SK-N-SH (cell line): ENCODE measurements at regions not wholly inside any gene's neighbourhood (a gene's known extent, or its start where the extent isn't known, plus 50 kb on each side); places are given as distances from the start of the nearest gene placed in this dataset.
"Not testable (repeated sequence)": the region's sequence is repeated elsewhere in the genome, so short reads cannot be mapped to it uniquely, and the experiment has no call there.

Source experiments
- CTCF ChIA-PET: fragments of 300-600, 350-600 bp; formaldehyde crosslinking; extraction: SDS; loops from one replicate; lab custom pipeline; 2021; lab: Yijun Ruan, JAX
- POLR2A ChIA-PET: fragments of 350-600 bp; sonication (Branson Sonifier 250); formaldehyde crosslinking; extraction: SDS; loops from one replicate; lab custom pipeline; 2020; ENCODE audit warnings: antibody characterized with exemption, inconsistent platforms; lab: Yijun Ruan, JAX
- DNase-seq: peaks from one replicate; pipeline ENCODE4 v3.0.0; 2012
- H2AFZ ChIP-seq: fragments of 200-600 bp; sonication (generic); 2 replicates; pipeline ENCODE4 v1.8.1; 2016; ENCODE audit warnings: antibody characterized with exemption, mild to moderate bottlenecking, low read depth
- H3F3A ChIP-seq: fragments of 200-600 bp; sonication (generic); replicated peaks from 2 replicates; pipeline ENCODE3; 2016; ENCODE audit warnings: antibody characterized with exemption, mild to moderate bottlenecking; ENCODE audit not compliant: insufficient read depth
- H3K27ac ChIP-seq, 2 experiments: fragments of 200-500 bp in 1 of 2; fragments of 200-600 bp in 1 of 2; sonication (Bioruptor generic) in 1 of 2; sonication (generic), shearing (Covaris generic) in 1 of 2; 2 replicates each; pipeline versions ENCODE4 v1.5.1 to v1.6.1; 2014 to 2016; ENCODE audit warnings: low read depth in 2 of 2, inconsistent platforms in 1 of 2, low read length in 1 of 2, mild to moderate bottlenecking in 1 of 2, mixed read lengths in 1 of 2
- H3K27me3 ChIP-seq: fragments of 200-600 bp; sonication (generic), shearing (Covaris generic); 2 replicates; pipeline ENCODE4 v1.6.1; 2016; ENCODE audit warnings: mixed run types; ENCODE audit not compliant: insufficient read depth
- H3K36me3 ChIP-seq, 2 experiments: fragments of 200-500 bp in 1 of 2; fragments of 200-600 bp in 1 of 2; sonication (Bioruptor generic) in 1 of 2; sonication (generic) in 1 of 2; replicated peaks in 1 of 2; 2 replicates each; pipeline versions ENCODE3 to v1.5.1; 2014 to 2016; ENCODE audit warnings: low read length in 1 of 2, mild to moderate bottlenecking in 1 of 2; ENCODE audit not compliant: insufficient read depth in 2 of 2, control insufficient read depth in 1 of 2
- H3K4me1 ChIP-seq, 2 experiments: fragments of 200-500 bp in 1 of 2; fragments of 200-600 bp in 1 of 2; sonication (Bioruptor generic) in 1 of 2; sonication (generic), shearing (Covaris generic) in 1 of 2; 2 replicates each; pipeline versions ENCODE4 v1.5.1 to v1.6.1; 2014 to 2016; ENCODE audit warnings: low read depth in 1 of 2, low read length in 1 of 2, mixed run types in 1 of 2; ENCODE audit not compliant: insufficient read depth in 2 of 2, control insufficient read depth in 1 of 2
- H3K4me2 ChIP-seq: fragments of 200-600 bp; sonication (generic), shearing (Covaris generic); 2 replicates; pipeline ENCODE4 v1.6.1; 2017; ENCODE audit warnings: mixed run types
- H3K4me3 ChIP-seq, 2 experiments: fragments of 200-500 bp in 1 of 2; fragments of 200-600 bp in 1 of 2; sonication (Bioruptor generic) in 1 of 2; sonication (generic), shearing (Covaris generic) in 1 of 2; 2 replicates each; pipeline versions ENCODE4 v1.5.1 to v1.8.1; 2014 to 2016; ENCODE audit warnings: low read depth in 2 of 2, inconsistent platforms in 1 of 2, low read length in 1 of 2, mild to moderate bottlenecking in 1 of 2, mixed read lengths in 1 of 2, moderate library complexity in 1 of 2
- H3K79me2 ChIP-seq: fragments of 200-600 bp; sonication (generic); 2 replicates; pipeline ENCODE4 v1.8.1; 2017; ENCODE audit warnings: mild to moderate bottlenecking; ENCODE audit not compliant: insufficient read depth
- H3K9ac ChIP-seq: fragments of 200-600 bp; sonication (generic); 2 replicates; pipeline ENCODE4 v1.6.1; 2017; ENCODE audit warnings: mixed run types
- H3K9me2 ChIP-seq: fragments of 200-600 bp; sonication (generic); 2 replicates; pipeline ENCODE4 v1.6.1; 2017; ENCODE audit warnings: mixed run types
- H3K9me3 ChIP-seq: fragments of 200-600 bp; sonication (generic); 2 replicates; pipeline ENCODE4 v1.6.1; 2017; ENCODE audit warnings: mixed run types, mild to moderate bottlenecking, moderate library complexity
- H4K20me1 ChIP-seq: fragments of 200-600 bp; sonication (generic); 2 replicates; pipeline ENCODE4 v1.6.1; 2017; ENCODE audit warnings: mild to moderate bottlenecking, mixed run types; ENCODE audit not compliant: insufficient read depth
- CTCF ChIP-seq: fragments of 200-600 bp; sonication (generic); IDR thresholded peaks from 2 replicates; pipeline ENCODE4 v1.6.1; 2017; ENCODE audit warnings: antibody characterized with exemption, mild to moderate bottlenecking, moderate library complexity
- EP300 ChIP-seq, 2 experiments: IDR thresholded peaks; 2 replicates each; pipeline versions ENCODE4 v1.4.0 to v1.6.1; 2012; ENCODE audit warnings: borderline replicate concordance in 1 of 2, low read depth in 1 of 2, low read length in 1 of 2
- FOXJ3 ChIP-seq: sonication (generic); formaldehyde crosslinking; IDR thresholded peaks from 2 replicates; pipeline ENCODE4 v1.5.1; 2020; ENCODE audit warnings: mild to moderate bottlenecking, missing genetic modification reagents
- GATA2 ChIP-seq: sonication (generic); formaldehyde crosslinking; IDR thresholded peaks from 2 replicates; pipeline ENCODE4 v1.5.0; 2020; ENCODE audit warnings: mild to moderate bottlenecking, missing genetic modification reagents
- POLR2AphosphoS5 ChIP-seq: IDR thresholded peaks from 2 replicates; pipeline ENCODE4 v1.6.1; 2012; ENCODE audit warnings: low read depth, low read length
- RXRA ChIP-seq: IDR thresholded peaks from 2 replicates; pipeline ENCODE4 v1.4.0; 2012; ENCODE audit warnings: low read depth, mild to moderate bottlenecking, borderline replicate concordance
- WGBS: methylation state at CpG from one replicate; pipeline ENCODE4 v1.1.6; 2017; ENCODE audit warnings: low lambda C conversion rate; 5-methylcytosine and 5-hydroxymethylcytosine counted together
- TF ChIP-seq, protein P1 (sequence below): IDR thresholded peaks from 2 replicates; pipeline ENCODE4 v1.4.0; 2012; ENCODE audit warnings: low read depth, borderline replicate concordance

DNA sequence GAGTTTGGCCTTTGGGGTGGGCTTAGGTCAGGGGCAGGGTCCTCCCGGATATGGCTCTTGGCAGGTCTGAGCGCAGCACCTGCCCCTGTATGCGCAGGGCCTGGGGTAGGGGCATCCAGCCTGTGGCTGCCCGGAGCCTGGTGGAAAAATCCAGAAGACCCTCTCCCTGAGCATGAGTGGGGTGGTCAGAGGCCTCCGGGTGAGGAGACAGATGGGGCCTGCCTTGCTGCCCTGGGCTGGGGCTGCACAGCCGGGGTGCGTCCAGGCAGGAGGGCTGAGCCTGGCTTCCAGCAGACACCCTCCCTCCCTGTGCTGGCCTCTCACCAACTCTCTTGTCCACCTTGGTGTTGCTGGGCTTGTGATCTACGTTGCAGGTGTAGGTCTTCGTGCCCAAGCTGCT, 99.1 kb downstream of the TMEM121 start:
- H3K4me2 ChIP-seq, H2AFZ ChIP-seq, H3K27ac ChIP-seq, H3K4me1 ChIP-seq, H3K9me2 ChIP-seq, POLR2A ChIA-PET, DNase-seq, H3K9me3 ChIP-seq, H3F3A ChIP-seq, H3K27me3 ChIP-seq, H3K36me3 ChIP-seq, H3K4me3 ChIP-seq, CTCF ChIA-PET, H3K9ac ChIP-seq, H4K20me1 ChIP-seq, H3K79me2 ChIP-seq: not testable (repeated sequence)
- 6% methylated on average over 6 of the region's 9 CpGs for WGBS

GRCh38 chr14:105626111-105626510, 99.7 kb downstream of the TMEM121 start:
- 23% methylated on average over 8 of the region's 15 CpGs for WGBS
- H3K27ac ChIP-seq, DNase-seq, H2AFZ ChIP-seq, H3K27me3 ChIP-seq, H3K36me3 ChIP-seq, H3K4me3 ChIP-seq, H3K9me2 ChIP-seq, H3F3A ChIP-seq, H3K9me3 ChIP-seq, H3K79me2 ChIP-seq, CTCF ChIA-PET, H3K4me1 ChIP-seq, H3K4me2 ChIP-seq, H3K9ac ChIP-seq, H4K20me1 ChIP-seq, POLR2A ChIA-PET: not testable (repeated sequence)

- H3K4me2 ChIP-seq, CTCF ChIA-PET, DNase-seq, H3K27me3 ChIP-seq, H3K79me2 ChIP-seq, H3K4me1 ChIP-seq, POLR2A ChIA-PET, H3K4me3 ChIP-seq, H3K9me3 ChIP-seq, H3K9ac ChIP-seq, H3K27ac ChIP-seq, H2AFZ ChIP-seq, H3F3A ChIP-seq, H3K9me2 ChIP-seq, H3K36me3 ChIP-seq, H4K20me1 ChIP-seq: not testable (repeated sequence)
- no CpG with 5 or more reads among the region's 5 CpGs for WGBS
Observed at GRCh38 chr14:105626651-105627050, 100.3 kb downstream of the TMEM121 start.

- H3K4me2 ChIP-seq, H3K9ac ChIP-seq, H3K9me2 ChIP-seq, H3K4me1 ChIP-seq, H4K20me1 ChIP-seq, H3K79me2 ChIP-seq, H3F3A ChIP-seq, H2AFZ ChIP-seq, H3K9me3 ChIP-seq, H3K4me3 ChIP-seq, CTCF ChIA-PET, H3K27ac ChIP-seq, H3K36me3 ChIP-seq, POLR2A ChIA-PET, H3K27me3 ChIP-seq, DNase-seq: not testable (repeated sequence)
- WGBS: no CpG with 5 or more reads among the region's 6 CpGs
Observed at GRCh38 chr14:105627287-105627686, 100.9 kb downstream of the TMEM121 start.

DNA sequence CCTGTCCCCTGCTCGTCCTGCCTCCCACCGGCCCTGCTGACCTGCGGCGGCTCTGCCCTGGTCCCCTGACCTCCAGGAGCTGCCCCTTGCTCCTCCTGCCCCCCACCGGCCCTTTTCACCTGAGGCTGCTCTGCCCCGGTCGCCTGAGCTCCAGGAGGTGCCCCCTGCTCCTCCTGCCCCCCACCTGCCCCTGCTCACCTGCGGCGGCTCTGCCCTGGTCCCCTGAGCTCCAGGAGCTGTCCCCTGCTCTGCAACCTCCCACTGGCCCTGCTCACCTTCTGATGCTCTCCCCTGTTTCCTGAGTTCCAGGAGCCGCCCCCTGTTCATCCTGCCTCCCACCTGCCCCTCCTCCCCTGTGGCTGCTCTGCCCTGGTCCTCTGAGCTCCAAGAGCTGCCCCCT, 101.3 kb downstream of the TMEM121 start:
- Histone ChIP-seq H3K36me3 (no peaks in the 10 kb centered on the region), H3K9ac (no peak overlapping the region), H3K79me2 (no peaks in the 10 kb centered on the region), H3K27ac (no peak overlapping the region), H2AFZ (no peak overlapping the region), H3F3A (no peaks in the 10 kb centered on the region), H3K4me1 (no peaks in the 10 kb centered on the region), H3K9me3 (no peaks in the 10 kb centered on the region), H3K27me3 (no peaks in the 10 kb centered on the region; the same call in 1 of the 2 replicates), H4K20me1 (no peaks in the 10 kb centered on the region), H3K9me2 (no peaks in the 10 kb centered on the region), H3K4me3 (no peak overlapping the region), H3K4me2 (no peak overlapping the region)
- DNase-seq: no peak
- CTCF ChIA-PET: interaction anchor here (1.4 kb wide), 1 partner anchor 90 kb away, joined by 4 read pairs; no protein-coding TSS in a partner anchor
- 0% methylated on average over 5 of the region's 10 CpGs for WGBS
- TF ChIP-seq GATA2 (CRISPR knock-in tag): no peak
- TF ChIP-seq, protein P1, sequence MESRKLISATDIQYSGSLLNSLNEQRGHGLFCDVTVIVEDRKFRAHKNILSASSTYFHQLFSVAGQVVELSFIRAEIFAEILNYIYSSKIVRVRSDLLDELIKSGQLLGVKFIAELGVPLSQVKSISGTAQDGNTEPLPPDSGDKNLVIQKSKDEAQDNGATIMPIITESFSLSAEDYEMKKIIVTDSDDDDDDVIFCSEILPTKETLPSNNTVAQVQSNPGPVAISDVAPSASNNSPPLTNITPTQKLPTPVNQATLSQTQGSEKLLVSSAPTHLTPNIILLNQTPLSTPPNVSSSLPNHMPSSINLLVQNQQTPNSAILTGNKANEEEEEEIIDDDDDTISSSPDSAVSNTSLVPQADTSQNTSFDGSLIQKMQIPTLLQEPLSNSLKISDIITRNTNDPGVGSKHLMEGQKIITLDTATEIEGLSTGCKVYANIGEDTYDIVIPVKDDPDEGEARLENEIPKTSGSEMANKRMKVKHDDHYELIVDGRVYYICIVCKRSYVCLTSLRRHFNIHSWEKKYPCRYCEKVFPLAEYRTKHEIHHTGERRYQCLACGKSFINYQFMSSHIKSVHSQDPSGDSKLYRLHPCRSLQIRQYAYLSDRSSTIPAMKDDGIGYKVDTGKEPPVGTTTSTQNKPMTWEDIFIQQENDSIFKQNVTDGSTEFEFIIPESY: no peak
- no peak for TF ChIP-seq EP300 (IDR thresholded peaks at IDR 0.05; ENCODE audit: borderline replicate concordance in 1 of 2, low read depth in 1 of 2, low read length in 1 of 2)
- no peak for TF ChIP-seq FOXJ3
- no peak for TF ChIP-seq RXRA
- no peak for TF ChIP-seq POLR2AphosphoS5
- TF ChIP-seq CTCF: no peak
- POLR2A ChIA-PET: no interaction called here
